Nephron (organoid): ENCODE measurements at regions not wholly inside any gene's neighbourhood (a gene's known extent, or its start where the extent isn't known, plus 50 kb on each side); places are given as distances from the start of the nearest gene placed in this dataset.

Experiments used
- H3K27ac Mint-ChIP-seq, 3 experiments: 2 replicates each; pipeline ENCODE4 v1.8.0; 2020; ENCODE audit warnings: mixed read lengths in 3 of 3, mild to moderate bottlenecking in 2 of 3, moderate library complexity in 1 of 3
- H3K27me3 Mint-ChIP-seq: 2 replicates; pipeline ENCODE4 v1.8.0; 2021; ENCODE audit warnings: low read depth, mild to moderate bottlenecking, moderate library complexity, mixed read lengths
- H3K36me3 Mint-ChIP-seq: 2 replicates; pipeline ENCODE4 v1.8.0; 2020; ENCODE audit warnings: low read depth, mixed read lengths
- H3K4me1 Mint-ChIP-seq: 2 replicates; pipeline ENCODE4 v1.8.0; 2020; ENCODE audit warnings: mixed read lengths
- H3K4me3 Mint-ChIP-seq, 3 experiments: 2 replicates each; pipeline ENCODE4 v1.8.0; 2020; ENCODE audit warnings: mild to moderate bottlenecking in 3 of 3, mixed read lengths in 3 of 3, moderate library complexity in 2 of 3
- H3K9me3 Mint-ChIP-seq: 2 replicates; pipeline ENCODE4 v1.8.0; 2020; ENCODE audit warnings: mixed read lengths
- CTCF ChIP-seq, 3 experiments: fragments of 200-600 bp; sonication (generic); IDR thresholded peaks; one replicate each; pipeline ENCODE4 v1.5.0; 2021; ENCODE audit warnings: antibody characterized with exemption in 3 of 3; ENCODE audit not compliant: unreplicated experiment in 3 of 3

GRCh38 chr15:91521548-91521947 is 332.0 kb upstream of the SLCO3A1 start:
- H3K9me3 Mint-ChIP-seq: peaks cover under 1% of the 10 kb centered on the region
- H3K4me1 Mint-ChIP-seq: no peaks in the 10 kb centered on the region
- H3K27ac Mint-ChIP-seq: peak overlapping the region in 1 of 3 experiments; percentile 19
- no peak overlapping the region for H3K4me3 Mint-ChIP-seq
- no peaks in the 10 kb centered on the region for H3K36me3 Mint-ChIP-seq
- H3K27me3 Mint-ChIP-seq: peaks cover 4% of the 10 kb centered on the region
- no peak for TF ChIP-seq CTCF (IDR thresholded peaks at IDR 0.05; ENCODE audit: unreplicated experiment in 3 of 3)

- Mint-ChIP-seq H3K4me1 (no peaks in the 10 kb centered on the region), H3K36me3 (no peaks in the 10 kb centered on the region), H3K9me3 (peaks cover 3% of the 10 kb centered on the region), H3K27ac (peak overlapping the region in 1 of 3 experiments; percentile 19), H3K27me3 (peaks cover 8% of the 10 kb centered on the region), H3K4me3 (no peak overlapping the region)
- TF ChIP-seq CTCF (IDR thresholded peaks at IDR 0.05; ENCODE audit: unreplicated experiment in 3 of 3): no peak
Observed at GRCh38 chr15:91521996-91522395, 331.5 kb upstream of the SLCO3A1 start.

- Mint-ChIP-seq H3K27ac (no peak overlapping the region), H3K9me3 (peaks cover 3% of the 10 kb centered on the region), H3K4me1 (no peaks in the 10 kb centered on the region), H3K27me3 (peaks cover 10% of the 10 kb centered on the region), H3K4me3 (no peak overlapping the region), H3K36me3 (no peaks in the 10 kb centered on the region)
- TF ChIP-seq CTCF (IDR thresholded peaks at IDR 0.05; ENCODE audit: unreplicated experiment in 3 of 3): peak in 1 of 3 experiments; percentile 13
Observed at GRCh38 chr15:91522605-91523332, 330.7 kb upstream of the SLCO3A1 start.

- H3K9me3 Mint-ChIP-seq: peaks cover 3% of the 10 kb centered on the region
- H3K27me3 Mint-ChIP-seq: peaks cover 10% of the 10 kb centered on the region
- no peak overlapping the region for H3K4me3 Mint-ChIP-seq
- no peaks in the 10 kb centered on the region for H3K36me3 Mint-ChIP-seq
- no peak for TF ChIP-seq CTCF (IDR thresholded peaks at IDR 0.05; ENCODE audit: unreplicated experiment in 3 of 3)
- peaks cover under 1% of the 10 kb centered on the region for H3K4me1 Mint-ChIP-seq
- no peak overlapping the region for H3K27ac Mint-ChIP-seq
Observed at GRCh38 chr15:91523596-91523995, 329.9 kb upstream of the SLCO3A1 start.

GRCh38 chr15:91524534-91524933 is 329.0 kb upstream of the SLCO3A1 start:
- Mint-ChIP-seq H3K9me3 (peaks cover 3% of the 10 kb centered on the region), H3K4me1 (peaks cover 10% of the 10 kb centered on the region), H3K27ac (no peak overlapping the region), H3K36me3 (no peaks in the 10 kb centered on the region), H3K4me3 (no peak overlapping the region), H3K27me3 (peaks cover 18% of the 10 kb centered on the region)
- no peak for TF ChIP-seq CTCF (IDR thresholded peaks at IDR 0.05; ENCODE audit: unreplicated experiment in 3 of 3)

- Mint-ChIP-seq H3K4me1 (peaks cover 22% of the 10 kb centered on the region), H3K36me3 (no peaks in the 10 kb centered on the region), H3K27ac (no peak overlapping the region), H3K4me3 (no peak overlapping the region), H3K27me3 (peaks cover 18% of the 10 kb centered on the region), H3K9me3 (peaks cover 3% of the 10 kb centered on the region)
- TF ChIP-seq CTCF (IDR thresholded peaks at IDR 0.05; ENCODE audit: unreplicated experiment in 3 of 3): no peak
Observed at GRCh38 chr15:91525751-91526150, 327.8 kb upstream of the SLCO3A1 start.
